ENCODE measurements at regions not wholly inside any gene's neighbourhood (a gene's known extent, or its start where the extent isn't known, plus 50 kb on each side); places are given as distances from the start of the nearest gene placed in this dataset.
"Not testable (repeated sequence)": the region's sequence is repeated elsewhere in the genome, so short reads cannot be mapped to it uniquely, and the experiment has no call there.

DNA sequence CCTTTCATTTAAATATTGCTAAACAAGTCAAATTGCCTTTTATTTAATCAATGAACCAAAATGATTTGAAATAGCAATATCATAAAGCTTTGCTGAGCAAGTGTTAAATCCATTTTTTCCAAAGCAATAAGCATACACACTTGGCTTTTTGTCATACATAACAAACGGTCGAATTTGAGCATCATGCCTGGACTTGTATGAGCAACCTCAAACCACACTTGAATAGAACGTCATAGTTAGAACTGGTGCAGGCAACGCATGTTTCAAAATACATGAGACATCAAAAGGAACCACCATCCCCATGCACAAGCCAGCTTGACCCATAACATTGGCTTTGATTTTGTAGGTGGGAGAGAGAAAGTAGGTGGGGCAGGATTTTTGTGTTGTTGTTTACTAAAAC lies 812.3 kb upstream of the FRG1 start:
- DNase-seq, result no peak

DNA sequence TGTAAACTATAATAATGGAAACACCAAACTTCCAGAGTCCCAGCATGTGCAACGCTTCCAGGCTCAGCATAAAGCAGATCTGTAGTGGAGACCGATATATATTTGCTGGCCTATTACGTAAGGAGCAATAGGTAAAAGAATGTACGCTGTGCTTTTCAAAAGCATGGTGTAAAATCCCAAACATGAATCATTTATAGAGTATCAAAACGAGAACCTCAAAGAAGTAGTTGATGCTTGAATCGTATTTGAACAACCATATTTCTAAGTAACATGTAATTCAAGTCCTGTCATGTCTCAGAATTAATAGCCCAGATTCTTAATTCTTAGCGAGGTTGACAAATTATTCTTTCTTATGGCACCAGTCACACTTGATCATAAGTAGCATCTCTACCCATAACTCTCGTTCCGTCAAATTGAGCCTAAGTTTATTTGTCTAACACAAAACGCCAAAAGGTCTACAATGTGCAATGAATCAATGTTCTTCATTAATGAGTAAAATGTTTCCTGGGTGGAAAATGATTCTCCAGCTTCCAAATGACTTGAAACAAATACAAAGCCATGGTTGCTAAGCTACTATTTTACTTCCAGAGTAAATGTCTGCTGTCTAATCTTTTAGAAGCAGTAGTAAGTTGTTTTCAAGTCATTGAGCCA lies 811.5 kb upstream of the FRG1 start:
- DNase-seq, result no peak

DNA sequence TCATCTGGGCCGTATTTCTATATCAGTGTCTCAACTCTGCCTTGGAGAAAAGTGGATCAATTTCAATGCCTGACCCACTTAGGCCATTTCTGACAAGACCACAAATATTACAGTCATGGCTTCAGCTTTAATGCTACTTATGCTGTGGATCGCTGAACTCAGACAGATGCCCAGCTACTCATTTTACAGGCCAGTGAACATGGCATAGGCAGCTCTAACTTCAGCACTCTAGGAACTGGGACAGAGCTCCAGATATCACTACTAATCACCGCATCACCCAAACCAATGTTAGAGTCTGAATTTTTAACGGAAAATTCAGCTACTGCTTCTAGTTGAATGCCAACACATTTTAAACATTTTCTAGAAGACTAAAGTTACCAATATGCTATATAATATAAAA lies 809.6 kb upstream of the FRG1 start:
- DNase-seq, result no peak

DNA sequence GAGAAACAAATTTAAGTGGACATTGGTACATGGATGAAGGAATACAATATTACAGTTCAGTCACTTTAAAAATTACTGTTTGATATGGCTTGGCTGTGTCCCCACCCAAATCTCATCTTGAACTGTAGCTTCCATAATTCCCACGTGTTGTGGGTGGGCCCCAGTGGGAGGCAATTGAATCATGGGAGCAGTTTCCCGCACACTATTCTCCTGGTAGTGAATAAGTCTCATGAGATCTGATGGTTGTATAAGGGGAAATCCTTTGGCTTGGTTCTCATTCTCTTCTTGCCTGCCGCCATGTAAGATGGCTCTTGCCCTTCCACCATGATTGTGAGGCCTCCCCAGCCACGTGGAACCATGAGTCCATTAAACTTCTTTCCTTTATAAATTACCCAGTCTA lies 804.2 kb upstream of the FRG1 start:
- no peak for DNase-seq

DNA sequence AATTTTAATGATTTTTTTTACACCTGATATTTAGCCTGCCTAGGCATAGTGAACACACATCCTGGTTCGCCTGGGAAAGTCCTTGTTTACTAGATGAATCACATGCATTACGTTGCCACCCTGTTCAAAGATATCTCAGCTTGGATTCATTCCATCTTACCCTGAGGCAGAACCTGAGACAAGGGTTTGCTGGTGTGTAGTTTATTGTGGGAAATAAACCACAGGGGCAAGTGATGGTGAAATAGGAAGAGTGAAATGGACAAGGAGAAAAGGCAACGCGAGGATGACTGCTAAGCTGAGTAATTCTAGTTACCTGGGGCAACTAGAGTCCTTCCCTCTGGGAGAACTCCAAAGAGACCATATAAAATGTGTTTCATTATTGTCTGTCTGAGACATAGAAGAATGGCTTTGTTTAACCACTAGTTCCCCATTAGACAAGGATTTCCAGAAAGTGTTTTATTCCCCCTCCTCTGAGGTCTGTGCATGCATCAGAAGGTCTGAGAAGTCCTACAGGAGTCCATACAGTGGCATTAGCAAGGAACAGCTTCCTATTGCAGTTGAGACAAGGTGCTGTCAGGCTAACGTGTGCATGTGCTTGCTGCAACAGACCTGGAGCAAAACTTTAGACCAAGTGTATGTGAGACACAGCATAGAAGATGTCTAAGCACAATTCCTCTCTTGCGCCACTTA lies 797.3 kb upstream of the FRG1 start:
- DNase-seq, result no peak

DNA sequence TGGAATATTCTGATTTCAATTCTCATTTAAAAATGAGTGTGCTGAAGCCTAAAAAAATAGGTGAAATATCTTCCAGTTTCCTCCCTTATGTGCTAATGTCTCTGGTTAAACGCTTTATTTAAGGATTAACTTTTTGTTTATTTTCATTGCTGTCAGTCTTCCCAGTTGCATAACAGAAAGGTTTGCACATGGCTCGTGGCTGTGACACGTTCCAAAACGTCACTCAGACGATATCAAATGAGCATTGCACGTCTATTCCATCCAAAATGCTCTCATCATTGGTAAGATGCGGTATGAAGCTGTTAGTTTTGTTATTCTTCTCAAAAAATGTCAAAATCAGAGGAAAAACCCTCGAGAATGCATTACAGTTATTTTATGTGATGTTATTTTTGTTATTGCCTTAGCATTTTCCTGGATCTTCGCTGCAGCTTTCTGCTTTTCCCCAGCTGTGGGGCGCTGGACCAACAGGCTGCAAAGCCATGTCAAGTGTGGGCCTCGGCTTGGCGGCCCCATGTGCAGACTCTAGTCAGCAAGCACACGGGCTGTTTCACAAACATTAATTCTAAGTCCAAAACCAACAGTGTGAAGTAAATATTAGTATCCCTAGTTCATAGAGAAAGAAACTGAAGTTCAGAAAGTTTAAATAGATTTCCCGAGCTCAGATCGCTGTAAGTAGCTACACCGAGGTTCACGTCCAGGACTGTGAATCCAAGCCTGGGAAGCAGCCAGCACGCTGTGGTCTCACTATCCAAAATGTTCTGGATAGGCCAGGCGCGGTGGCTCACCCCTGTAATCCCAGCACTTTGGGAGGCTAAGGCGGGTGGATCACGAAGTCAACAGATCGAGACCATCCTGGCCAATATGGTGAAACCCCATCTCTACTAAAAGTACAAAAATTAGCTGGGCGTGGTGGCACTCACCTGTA lies 793.4 kb upstream of the FRG1 start:
- no peak for DNase-seq

DNA sequence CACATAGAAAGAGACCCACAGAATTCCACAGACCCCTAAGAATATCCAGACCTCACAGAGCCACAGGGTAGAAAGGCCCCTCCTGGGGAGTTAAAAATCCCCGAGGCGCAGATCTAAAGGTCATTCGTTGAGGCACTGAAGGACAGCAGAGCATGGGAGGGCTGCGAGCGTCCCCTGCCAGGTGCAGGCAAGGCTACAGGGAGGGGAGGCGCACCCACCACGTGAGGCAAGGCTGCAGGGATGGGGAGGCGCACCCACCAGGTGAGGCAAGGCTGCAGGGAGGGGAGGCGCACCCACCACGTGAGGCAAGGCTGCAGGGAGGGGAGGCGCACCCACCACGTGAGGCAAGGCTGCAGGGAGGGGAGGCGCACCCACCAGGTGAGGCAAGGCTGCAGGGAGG lies 785.6 kb upstream of the FRG1 start:
- not testable (repeated sequence) for DNase-seq

DNA sequence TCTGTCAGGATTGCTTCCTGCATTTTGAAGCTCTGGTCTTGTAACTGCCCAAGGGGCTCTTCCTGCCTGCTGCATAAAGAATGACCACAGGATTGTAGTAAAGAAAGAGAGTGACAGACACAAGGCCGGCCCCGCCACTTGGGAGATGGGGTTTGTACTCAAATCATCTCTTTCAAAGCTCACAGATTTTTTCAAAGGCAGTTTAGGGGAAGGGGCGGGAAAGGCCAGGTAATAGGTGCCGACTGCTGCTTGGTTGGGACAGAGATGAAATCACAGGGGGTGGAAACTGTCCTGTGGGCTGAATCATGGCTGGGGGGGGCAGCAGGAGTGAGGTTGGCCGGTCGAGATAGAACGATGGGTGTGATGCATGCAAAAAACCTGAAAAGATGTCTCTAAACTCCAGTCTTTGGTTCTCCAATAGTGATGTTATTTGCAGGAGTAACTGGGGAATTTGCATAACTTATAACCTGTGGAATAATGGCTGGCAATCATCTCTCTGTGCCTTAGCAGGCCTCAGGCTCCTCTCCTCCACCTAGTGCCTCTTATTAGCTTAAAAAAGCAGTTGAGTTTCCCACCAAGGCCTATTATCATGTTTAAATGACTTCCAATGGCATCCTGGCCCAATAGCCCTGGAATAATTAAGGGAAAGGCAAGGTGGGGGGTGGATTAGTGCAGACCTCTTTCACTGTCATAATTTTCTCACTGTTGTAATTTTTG lies 778.4 kb upstream of the FRG1 start:
- DNase-seq, result no peak

DNA sequence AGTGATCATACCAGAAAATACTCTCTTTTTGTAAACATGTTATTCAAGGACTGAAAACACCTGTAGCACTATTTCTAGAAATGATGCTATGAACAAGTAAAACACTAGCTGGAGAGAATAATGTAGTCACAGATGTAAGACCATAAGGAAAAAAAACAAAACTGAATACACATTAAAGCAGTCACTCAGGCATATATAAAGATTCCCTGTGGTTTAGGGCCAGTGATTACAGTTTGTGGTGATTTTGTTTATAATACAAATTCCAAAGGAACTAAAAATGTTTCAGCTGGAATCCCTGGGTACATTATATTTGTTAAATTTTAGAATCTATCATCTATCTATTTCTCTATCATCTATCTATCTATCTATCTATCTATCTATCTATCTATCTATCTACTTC lies 777.8 kb upstream of the FRG1 start:
- DNase-seq, result no peak

DNA sequence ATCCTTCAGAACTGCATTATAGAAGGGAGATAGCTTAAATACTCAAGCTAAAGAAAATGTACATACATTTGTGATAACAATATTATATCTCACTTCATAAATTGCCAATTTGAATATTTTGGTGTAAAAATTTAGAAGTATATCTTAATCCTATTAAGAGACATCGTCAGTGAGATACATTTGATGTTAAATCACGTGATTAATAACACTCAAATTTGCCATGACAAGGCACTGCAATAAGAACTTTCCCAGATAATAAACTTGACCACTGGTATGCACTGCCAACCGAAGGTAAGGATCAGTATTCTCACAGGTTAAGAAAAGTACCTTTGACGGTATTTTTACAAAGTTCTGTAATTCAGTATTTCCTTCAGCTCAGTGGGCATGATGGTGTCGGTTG lies 764.7 kb upstream of the FRG1 start:
- no peak for DNase-seq

DNA sequence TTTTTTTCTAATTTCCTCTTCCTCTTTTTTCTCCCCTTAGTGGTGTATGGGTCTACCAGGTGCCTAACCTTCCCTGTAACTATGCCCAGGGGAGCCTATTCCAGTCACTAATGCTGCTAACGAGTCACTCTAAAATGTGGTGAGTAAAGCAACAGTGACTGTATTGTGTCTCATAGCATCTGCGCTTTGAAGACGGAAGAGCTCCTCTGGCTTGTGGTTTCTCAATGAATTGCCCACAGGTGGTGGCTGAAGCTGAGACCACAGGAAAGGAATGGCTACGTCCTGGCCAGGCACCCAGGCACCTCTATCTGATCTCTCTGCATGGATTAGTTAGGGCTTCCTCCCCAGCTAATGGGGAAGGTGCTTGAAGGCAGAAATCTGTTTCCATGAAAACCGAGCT lies 763.5 kb upstream of the FRG1 start:
- no peak for DNase-seq

DNA sequence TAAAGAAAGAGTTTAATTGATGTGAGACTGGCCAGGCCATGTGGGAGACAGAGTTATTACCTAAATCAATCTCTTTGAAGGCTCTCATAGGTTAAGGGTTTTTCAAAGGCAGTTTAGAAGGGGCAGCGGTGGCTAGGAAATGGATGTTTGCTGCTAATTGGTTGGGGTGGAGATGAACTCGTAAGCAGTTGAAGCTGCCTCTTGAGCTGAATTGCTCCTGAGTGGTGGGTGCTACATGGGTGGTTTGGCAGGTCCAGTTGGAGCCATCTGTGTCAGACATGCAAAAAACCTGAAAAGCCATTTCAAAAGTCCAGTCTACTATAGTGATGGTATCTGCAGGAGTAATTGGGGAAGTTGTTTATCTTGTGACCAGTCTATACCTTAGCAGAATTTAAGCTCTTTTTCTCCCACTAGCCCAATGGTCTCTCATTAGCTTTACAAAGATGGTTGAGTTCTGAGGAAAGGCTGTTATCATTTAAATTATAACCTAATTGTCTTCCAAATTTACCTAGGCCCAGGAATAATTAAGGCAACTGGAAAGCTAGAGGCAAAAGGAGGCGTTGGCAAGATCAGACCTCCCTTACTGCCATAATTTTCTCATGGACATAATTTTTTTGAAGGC lies 762.4 kb upstream of the FRG1 start:
- DNase-seq, result no peak

DNA sequence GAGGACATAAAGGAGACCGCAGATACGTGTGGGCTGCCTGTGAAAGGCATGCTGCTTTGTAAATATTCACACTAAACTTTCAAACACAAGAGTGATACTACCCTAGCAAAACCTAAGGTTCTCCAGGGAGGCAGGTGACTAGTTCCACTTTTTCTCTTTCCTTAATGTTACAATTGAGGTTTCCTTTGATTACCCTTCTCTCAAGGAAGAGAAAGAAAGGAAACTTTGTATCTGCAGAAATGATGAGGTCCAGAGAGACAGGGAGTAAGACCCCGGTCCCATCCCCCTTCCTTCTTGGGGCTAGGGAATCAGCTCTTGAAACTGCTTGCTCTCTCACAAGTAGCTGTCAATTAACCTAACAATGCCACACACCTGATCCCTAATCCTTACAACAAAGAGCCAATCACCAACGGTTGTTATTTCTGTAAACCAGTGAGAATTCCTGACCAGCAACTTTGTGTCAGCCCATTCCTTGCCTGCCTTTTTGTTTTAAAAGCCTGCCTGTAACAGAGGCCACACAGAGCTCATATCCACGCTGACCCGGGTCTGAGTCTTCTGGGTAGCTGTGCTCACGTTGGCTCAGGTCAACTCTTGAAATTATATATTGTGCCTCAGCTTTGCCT lies 754.8 kb upstream of the FRG1 start:
- DNase-seq, result no peak

DNA sequence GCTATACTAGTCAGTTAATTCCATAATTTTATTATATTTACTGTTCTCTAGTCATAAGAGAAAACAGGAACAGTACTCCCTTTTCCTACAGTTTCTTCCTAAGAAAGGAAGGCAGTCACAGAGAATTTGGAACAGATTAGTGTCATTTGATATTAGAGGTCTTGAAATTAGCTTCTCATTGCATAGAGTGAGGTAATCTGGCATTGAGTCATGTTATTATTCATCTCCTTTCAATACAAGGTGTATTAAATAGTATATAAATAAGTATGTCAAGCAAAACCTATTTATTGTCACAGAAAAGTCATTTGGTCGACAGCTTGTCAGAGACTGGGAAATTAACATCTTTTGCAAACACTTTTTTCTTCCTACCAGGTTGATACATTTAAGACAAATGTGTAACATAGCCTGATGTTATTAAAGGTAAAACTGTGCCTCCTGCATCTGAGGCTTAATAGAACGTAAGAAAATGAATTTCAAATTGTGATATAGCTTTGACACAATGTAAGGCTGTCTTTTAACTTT lies 753.1 kb upstream of the FRG1 start:
- no peak for DNase-seq

DNA sequence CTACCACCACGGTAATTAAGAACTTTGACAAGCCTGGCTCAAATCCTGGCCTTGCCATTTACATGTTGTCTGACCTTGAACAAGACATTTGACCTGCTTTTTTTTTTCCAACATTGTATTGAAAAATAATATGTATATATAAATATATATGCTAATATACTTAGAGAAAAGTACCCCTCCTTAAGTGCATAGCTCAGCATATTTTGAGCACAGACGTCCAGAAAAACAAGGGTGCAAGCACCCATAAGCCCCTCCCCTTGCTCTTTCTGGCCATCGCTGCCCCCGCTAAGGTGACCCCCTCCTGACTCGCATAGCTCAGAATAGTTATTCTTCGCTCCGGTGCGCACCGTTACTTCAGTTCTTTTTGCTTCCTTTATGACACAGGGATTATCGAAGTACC lies 742.0 kb upstream of the FRG1 start:
- no peak for DNase-seq

DNA sequence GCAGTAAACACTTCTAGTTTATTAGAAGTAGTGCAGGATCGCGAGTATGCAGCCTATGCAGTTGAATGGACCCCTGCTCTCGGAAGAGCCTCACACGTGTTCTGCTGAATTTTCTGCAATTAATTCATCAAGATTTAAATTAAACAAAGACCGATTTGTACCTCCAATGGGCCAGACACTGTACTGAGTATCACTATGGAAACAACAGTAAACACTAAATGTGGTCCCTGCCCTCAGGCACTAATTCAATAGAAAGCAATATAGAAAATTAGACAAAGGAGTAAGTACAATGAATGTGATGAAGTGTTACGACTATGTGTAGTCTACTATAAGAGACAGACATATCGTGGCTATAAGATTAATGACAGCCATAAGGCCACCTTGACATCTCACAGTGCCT lies 740.3 kb upstream of the FRG1 start:
- no peak for DNase-seq

DNA sequence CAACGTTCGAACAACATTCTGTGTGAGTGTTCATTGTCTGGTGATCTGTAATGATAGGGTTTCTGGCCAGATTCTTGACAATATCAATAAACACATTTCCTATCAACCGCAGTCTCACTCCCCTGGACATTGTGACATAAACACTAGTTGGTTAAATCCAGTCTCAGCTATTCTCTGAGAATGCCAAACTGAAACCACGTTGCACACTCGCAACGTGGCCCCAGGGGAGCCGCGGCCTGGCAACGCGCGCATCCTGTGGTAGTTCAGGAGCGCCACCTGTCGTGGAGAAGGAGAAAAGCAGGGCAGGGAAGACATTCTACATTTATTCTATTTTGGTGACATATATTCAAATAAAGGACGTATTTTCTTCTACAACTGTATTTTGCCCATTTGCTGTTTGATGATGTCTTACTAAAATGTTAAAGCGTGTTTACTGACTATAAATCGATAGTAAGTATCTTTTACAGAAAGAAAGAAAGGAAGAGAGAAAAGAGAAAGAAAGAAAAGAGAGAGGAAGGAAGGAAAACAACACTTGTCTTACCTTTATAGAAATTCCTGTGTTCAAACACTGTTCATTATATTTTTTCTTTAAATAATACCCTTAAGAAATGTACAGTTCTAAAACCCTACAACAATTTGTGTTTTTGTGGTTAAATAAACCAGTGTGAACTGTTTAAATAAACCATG lies 738.3 kb upstream of the FRG1 start:
- peak; percentile 4 for DNase-seq

DNA sequence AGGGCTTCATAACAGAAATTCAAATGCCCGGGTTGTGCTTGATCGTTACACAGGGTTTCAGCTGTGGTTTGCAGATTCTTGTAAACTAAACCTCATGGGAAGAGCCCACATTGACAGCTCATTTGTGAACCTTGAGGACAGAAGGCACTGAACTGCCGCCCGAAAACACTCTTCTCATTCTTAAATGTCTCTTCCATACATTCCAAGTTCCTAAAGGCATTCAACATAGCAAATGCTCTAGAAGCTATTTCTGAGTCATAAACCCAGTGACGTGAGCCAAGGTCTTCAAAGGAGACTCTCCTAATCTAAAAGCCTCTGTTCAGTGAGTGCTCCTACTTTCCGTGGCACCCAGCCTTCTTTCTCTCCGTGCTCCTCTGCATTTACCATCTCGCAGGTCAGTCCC lies 737.8 kb upstream of the FRG1 start:
- no peak for DNase-seq

DNA sequence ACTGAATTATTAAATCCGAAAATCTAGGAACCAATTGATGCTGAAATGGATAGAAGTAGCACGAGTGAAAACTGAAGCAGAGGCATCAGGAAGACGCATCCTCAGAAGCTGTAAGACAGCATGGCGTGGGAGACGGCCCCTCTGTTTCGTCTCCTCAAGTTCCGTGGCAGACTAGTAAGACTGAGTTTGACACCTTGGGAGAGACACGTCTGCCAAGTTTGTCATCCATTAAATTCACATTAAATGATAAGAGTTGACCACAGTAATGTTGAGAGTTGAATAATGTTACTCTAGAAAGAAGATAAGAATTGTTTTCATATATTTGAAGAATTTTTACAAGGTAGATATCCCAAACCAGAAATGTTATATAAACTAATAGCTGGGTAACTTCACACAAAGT lies 736.1 kb upstream of the FRG1 start:
- DNase-seq, result no peak

DNA sequence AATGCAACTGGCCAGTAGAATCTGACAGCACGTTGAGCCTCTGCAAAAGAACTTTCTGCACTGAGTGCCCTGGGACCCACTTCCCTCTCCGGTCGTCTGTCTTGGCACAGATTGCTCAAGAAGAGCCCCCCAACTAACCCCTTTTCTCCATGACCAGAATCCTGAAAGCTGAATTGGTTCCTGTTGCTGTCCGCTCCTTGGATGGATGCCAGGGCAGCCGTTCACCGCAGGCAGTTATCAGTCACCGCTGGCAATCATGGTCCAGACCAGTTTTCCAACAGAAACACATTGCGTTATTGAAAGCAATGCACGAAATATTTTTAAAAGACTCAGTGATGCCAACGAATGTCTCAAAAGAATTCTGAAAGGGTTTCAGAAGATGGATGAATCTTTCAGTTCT lies 733.7 kb upstream of the FRG1 start:
- DNase-seq, result no peak

DNA sequence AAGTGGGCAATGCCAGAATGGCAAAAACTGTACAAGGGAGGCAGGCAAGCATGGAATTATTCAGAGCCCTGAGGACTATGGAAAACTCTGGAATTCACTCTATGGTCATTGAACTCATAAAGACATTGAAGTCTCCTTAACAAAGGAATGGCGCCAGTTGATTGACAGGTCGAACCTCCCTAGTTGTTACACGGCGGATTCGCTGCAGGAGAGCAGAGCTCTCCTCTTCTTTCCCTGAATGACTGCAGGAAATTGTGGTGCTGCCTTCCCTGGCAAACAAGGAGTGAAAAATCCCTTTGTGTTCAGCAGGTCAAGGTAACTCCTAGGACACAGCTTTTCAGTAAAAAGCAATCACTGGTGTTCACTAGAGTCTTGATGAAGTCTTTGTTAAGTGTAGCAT lies 732.8 kb upstream of the FRG1 start:
- DNase-seq, result no peak

DNA sequence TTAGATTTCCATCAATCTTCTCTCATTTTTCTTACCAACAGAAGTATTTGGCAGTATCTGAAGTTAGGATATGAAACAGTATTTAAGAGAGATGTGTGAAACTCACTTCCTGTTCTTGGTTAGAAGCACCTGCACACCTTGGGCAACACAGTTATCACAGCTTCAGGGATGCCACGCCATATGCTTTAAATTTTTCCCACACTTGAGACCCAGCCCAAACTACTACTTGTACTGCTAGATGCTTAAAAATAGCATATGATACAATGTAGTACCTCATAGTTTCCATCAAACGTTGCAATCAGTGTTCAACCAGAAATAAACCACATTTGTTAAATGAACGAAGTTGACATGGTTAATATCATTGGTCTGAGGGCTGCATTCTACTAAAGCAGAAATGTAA lies 725.1 kb upstream of the FRG1 start:
- no peak for DNase-seq
